SK-N-SH (cell line): ENCODE measurements at regions not wholly inside any gene's neighbourhood (a gene's known extent, or its start where the extent isn't known, plus 50 kb on each side); places are given as distances from the start of the nearest gene placed in this dataset.

Experiments
- CTCF ChIA-PET: fragments of 300-600, 350-600 bp; formaldehyde crosslinking; extraction: SDS; loops from one replicate; lab custom pipeline; 2021; lab: Yijun Ruan, JAX
- POLR2A ChIA-PET: fragments of 350-600 bp; sonication (Branson Sonifier 250); formaldehyde crosslinking; extraction: SDS; loops from one replicate; lab custom pipeline; 2020; ENCODE audit warnings: antibody characterized with exemption, inconsistent platforms; lab: Yijun Ruan, JAX
- DNase-seq: peaks from one replicate; pipeline ENCODE4 v3.0.0; 2012
- H2AFZ ChIP-seq: fragments of 200-600 bp; sonication (generic); 2 replicates; pipeline ENCODE4 v1.8.1; 2016; ENCODE audit warnings: antibody characterized with exemption, mild to moderate bottlenecking, low read depth
- H3F3A ChIP-seq: fragments of 200-600 bp; sonication (generic); replicated peaks from 2 replicates; pipeline ENCODE3; 2016; ENCODE audit warnings: antibody characterized with exemption, mild to moderate bottlenecking; ENCODE audit not compliant: insufficient read depth
- H3K27ac ChIP-seq, 2 experiments: fragments of 200-500 bp in 1 of 2; fragments of 200-600 bp in 1 of 2; sonication (Bioruptor generic) in 1 of 2; sonication (generic), shearing (Covaris generic) in 1 of 2; 2 replicates each; pipeline versions ENCODE4 v1.5.1 to v1.6.1; 2014 to 2016; ENCODE audit warnings: low read depth in 2 of 2, inconsistent platforms in 1 of 2, low read length in 1 of 2, mild to moderate bottlenecking in 1 of 2, mixed read lengths in 1 of 2
- H3K27me3 ChIP-seq: fragments of 200-600 bp; sonication (generic), shearing (Covaris generic); 2 replicates; pipeline ENCODE4 v1.6.1; 2016; ENCODE audit warnings: mixed run types; ENCODE audit not compliant: insufficient read depth
- H3K36me3 ChIP-seq, 2 experiments: fragments of 200-500 bp in 1 of 2; fragments of 200-600 bp in 1 of 2; sonication (Bioruptor generic) in 1 of 2; sonication (generic) in 1 of 2; replicated peaks in 1 of 2; 2 replicates each; pipeline versions ENCODE3 to v1.5.1; 2014 to 2016; ENCODE audit warnings: low read length in 1 of 2, mild to moderate bottlenecking in 1 of 2; ENCODE audit not compliant: insufficient read depth in 2 of 2, control insufficient read depth in 1 of 2
- H3K4me1 ChIP-seq, 2 experiments: fragments of 200-500 bp in 1 of 2; fragments of 200-600 bp in 1 of 2; sonication (Bioruptor generic) in 1 of 2; sonication (generic), shearing (Covaris generic) in 1 of 2; 2 replicates each; pipeline versions ENCODE4 v1.5.1 to v1.6.1; 2014 to 2016; ENCODE audit warnings: low read depth in 1 of 2, low read length in 1 of 2, mixed run types in 1 of 2; ENCODE audit not compliant: insufficient read depth in 2 of 2, control insufficient read depth in 1 of 2
- H3K4me2 ChIP-seq: fragments of 200-600 bp; sonication (generic), shearing (Covaris generic); 2 replicates; pipeline ENCODE4 v1.6.1; 2017; ENCODE audit warnings: mixed run types
- H3K4me3 ChIP-seq, 2 experiments: fragments of 200-500 bp in 1 of 2; fragments of 200-600 bp in 1 of 2; sonication (Bioruptor generic) in 1 of 2; sonication (generic), shearing (Covaris generic) in 1 of 2; 2 replicates each; pipeline versions ENCODE4 v1.5.1 to v1.8.1; 2014 to 2016; ENCODE audit warnings: low read depth in 2 of 2, inconsistent platforms in 1 of 2, low read length in 1 of 2, mild to moderate bottlenecking in 1 of 2, mixed read lengths in 1 of 2, moderate library complexity in 1 of 2
- H3K79me2 ChIP-seq: fragments of 200-600 bp; sonication (generic); 2 replicates; pipeline ENCODE4 v1.8.1; 2017; ENCODE audit warnings: mild to moderate bottlenecking; ENCODE audit not compliant: insufficient read depth
- H3K9ac ChIP-seq: fragments of 200-600 bp; sonication (generic); 2 replicates; pipeline ENCODE4 v1.6.1; 2017; ENCODE audit warnings: mixed run types
- H3K9me2 ChIP-seq: fragments of 200-600 bp; sonication (generic); 2 replicates; pipeline ENCODE4 v1.6.1; 2017; ENCODE audit warnings: mixed run types
- H3K9me3 ChIP-seq: fragments of 200-600 bp; sonication (generic); 2 replicates; pipeline ENCODE4 v1.6.1; 2017; ENCODE audit warnings: mixed run types, mild to moderate bottlenecking, moderate library complexity
- H4K20me1 ChIP-seq: fragments of 200-600 bp; sonication (generic); 2 replicates; pipeline ENCODE4 v1.6.1; 2017; ENCODE audit warnings: mild to moderate bottlenecking, mixed run types; ENCODE audit not compliant: insufficient read depth
- CHD2 ChIP-seq: fragments of 150-350 bp; IDR thresholded peaks from 2 replicates; pipeline ENCODE4 v1.6.1; 2018; ENCODE audit warnings: low read length; ENCODE audit not compliant: partially characterized antibody
- ELF1 ChIP-seq: IDR thresholded peaks from 2 replicates; pipeline ENCODE4 v1.4.0; 2012
- EP300 ChIP-seq, 2 experiments: IDR thresholded peaks; 2 replicates each; pipeline versions ENCODE4 v1.4.0 to v1.6.1; 2012; ENCODE audit warnings: borderline replicate concordance in 1 of 2, low read depth in 1 of 2, low read length in 1 of 2
- EZH2phosphoT487 ChIP-seq: fragments of 200-600 bp; sonication (generic); IDR thresholded peaks from 2 replicates; pipeline ENCODE4 v1.6.1; 2017; ENCODE audit warnings: low read depth, mixed run types, mild to moderate bottlenecking, antibody characterized with exemption, moderate library complexity, borderline replicate concordance
- FOSL2 ChIP-seq: IDR thresholded peaks from 2 replicates; pipeline ENCODE4 v1.4.0; 2012; ENCODE audit warnings: low read depth, mild to moderate bottlenecking, moderate library complexity, borderline replicate concordance
- FOXJ3 ChIP-seq: sonication (generic); formaldehyde crosslinking; IDR thresholded peaks from 2 replicates; pipeline ENCODE4 v1.5.1; 2020; ENCODE audit warnings: mild to moderate bottlenecking, missing genetic modification reagents
- FOXM1 ChIP-seq: IDR thresholded peaks from 2 replicates; pipeline ENCODE4 v1.4.0; 2012; ENCODE audit warnings: low read depth, mild to moderate bottlenecking
- JUND ChIP-seq: IDR thresholded peaks from 2 replicates; pipeline ENCODE4 v1.4.0; 2012
- MEF2A ChIP-seq: IDR thresholded peaks from 2 replicates; pipeline ENCODE4 v1.4.0; 2012; ENCODE audit warnings: low read depth, borderline replicate concordance
- MXI1 ChIP-seq: IDR thresholded peaks from 2 replicates; pipeline ENCODE4 v1.6.1; 2012; ENCODE audit warnings: mild to moderate bottlenecking, low read depth, low read length, improper control_type of control experiment
- NFIC ChIP-seq: IDR thresholded peaks from 2 replicates; pipeline ENCODE4 v1.4.0; 2012; ENCODE audit warnings: borderline replicate concordance
- POLR2AphosphoS5 ChIP-seq: IDR thresholded peaks from 2 replicates; pipeline ENCODE4 v1.6.1; 2012; ENCODE audit warnings: low read depth, low read length
- RFX5 ChIP-seq: IDR thresholded peaks from 2 replicates; pipeline ENCODE4 v1.6.1; 2012; ENCODE audit warnings: mild to moderate bottlenecking, improper control_type of control experiment, low read length
- RXRA ChIP-seq: IDR thresholded peaks from 2 replicates; pipeline ENCODE4 v1.4.0; 2012; ENCODE audit warnings: low read depth, mild to moderate bottlenecking, borderline replicate concordance
- TEAD4 ChIP-seq: IDR thresholded peaks from 2 replicates; pipeline ENCODE4 v1.4.0; 2012; ENCODE audit warnings: mild to moderate bottlenecking, borderline replicate concordance; ENCODE audit not compliant: insufficient read depth
- WGBS: methylation state at CpG from one replicate; pipeline ENCODE4 v1.1.6; 2017; ENCODE audit warnings: low lambda C conversion rate; 5-methylcytosine and 5-hydroxymethylcytosine counted together
- TF ChIP-seq, protein P1 (sequence below): IDR thresholded peaks from 2 replicates; pipeline ENCODE4; 2012
- TF ChIP-seq, protein P2 (sequence below): IDR thresholded peaks from 2 replicates; pipeline ENCODE4 v1.4.0; 2012; ENCODE audit warnings: low read depth, borderline replicate concordance
- TF ChIP-seq, protein P3 (sequence below): IDR thresholded peaks from 2 replicates; pipeline ENCODE4 v1.4.0; 2012; ENCODE audit warnings: low read depth
- TF ChIP-seq, protein P4 (sequence below): IDR thresholded peaks from 2 replicates; pipeline ENCODE4 v1.6.1; 2012; ENCODE audit warnings: mild to moderate bottlenecking, low read depth, low read length, moderate library complexity
- TF ChIP-seq, protein P5 (sequence below): fragments of 200-600 bp; sonication (generic); IDR thresholded peaks from 2 replicates; pipeline ENCODE4 v1.6.1; 2017; ENCODE audit warnings: antibody characterized with exemption, mild to moderate bottlenecking, moderate library complexity

DNA sequence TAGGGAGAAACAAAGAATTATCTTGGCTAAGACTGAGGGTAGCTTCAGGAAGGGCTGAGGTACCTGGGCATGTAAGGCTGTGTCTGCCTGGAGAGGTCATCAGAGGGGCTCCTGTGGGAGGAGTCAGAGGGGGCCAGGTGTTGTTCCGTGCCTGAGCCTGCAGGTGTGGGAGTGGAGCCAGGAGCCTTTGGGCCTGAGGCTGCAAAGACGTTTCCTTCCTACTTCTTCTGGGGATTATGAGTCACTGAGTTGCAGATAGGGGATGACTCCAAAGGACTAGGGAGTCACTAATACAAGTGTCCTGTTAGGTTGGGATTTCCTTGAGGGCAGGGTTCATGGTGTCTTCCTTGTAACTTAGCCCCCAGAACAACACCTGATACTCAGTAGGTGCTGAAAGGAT is 391.1 kb downstream of the ARHGEF28 start:
- 39% methylated on average over 2 of the region's 2 CpGs for WGBS
- Histone ChIP-seq H3K4me1 (no peaks in the 10 kb centered on the region), H3K4me3 (no peak overlapping the region), H3K27ac (no peak overlapping the region), H3F3A (no peaks in the 10 kb centered on the region), H3K9ac (no peak overlapping the region), H2AFZ (no peak overlapping the region), H3K27me3 (no peaks in the 10 kb centered on the region), H3K9me3 (no peaks in the 10 kb centered on the region), H4K20me1 (no peaks in the 10 kb centered on the region), H3K4me2 (no peak overlapping the region), H3K36me3 (no peaks in the 10 kb centered on the region), H3K9me2 (no peaks in the 10 kb centered on the region), H3K79me2 (no peaks in the 10 kb centered on the region)
- DNase-seq, result no peak
- ChIA-PET POLR2A (no interaction called here), CTCF (interaction anchor here (0.7 kb wide), 1 partner anchor 38 kb away, joined by 3 read pairs; no protein-coding TSS in a partner anchor)
- no peak for TF ChIP-seq TEAD4
- TF ChIP-seq MEF2A, result no peak
- TF ChIP-seq FOXM1, result no peak
- TF ChIP-seq, protein P1, sequence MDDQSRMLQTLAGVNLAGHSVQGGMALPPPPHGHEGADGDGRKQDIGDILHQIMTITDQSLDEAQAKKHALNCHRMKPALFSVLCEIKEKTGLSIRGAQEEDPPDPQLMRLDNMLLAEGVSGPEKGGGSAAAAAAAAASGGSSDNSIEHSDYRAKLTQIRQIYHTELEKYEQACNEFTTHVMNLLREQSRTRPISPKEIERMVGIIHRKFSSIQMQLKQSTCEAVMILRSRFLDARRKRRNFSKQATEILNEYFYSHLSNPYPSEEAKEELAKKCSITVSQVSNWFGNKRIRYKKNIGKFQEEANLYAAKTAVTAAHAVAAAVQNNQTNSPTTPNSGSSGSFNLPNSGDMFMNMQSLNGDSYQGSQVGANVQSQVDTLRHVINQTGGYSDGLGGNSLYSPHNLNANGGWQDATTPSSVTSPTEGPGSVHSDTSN, result no peak
- no peak for TF ChIP-seq ELF1
- TF ChIP-seq, protein P2, sequence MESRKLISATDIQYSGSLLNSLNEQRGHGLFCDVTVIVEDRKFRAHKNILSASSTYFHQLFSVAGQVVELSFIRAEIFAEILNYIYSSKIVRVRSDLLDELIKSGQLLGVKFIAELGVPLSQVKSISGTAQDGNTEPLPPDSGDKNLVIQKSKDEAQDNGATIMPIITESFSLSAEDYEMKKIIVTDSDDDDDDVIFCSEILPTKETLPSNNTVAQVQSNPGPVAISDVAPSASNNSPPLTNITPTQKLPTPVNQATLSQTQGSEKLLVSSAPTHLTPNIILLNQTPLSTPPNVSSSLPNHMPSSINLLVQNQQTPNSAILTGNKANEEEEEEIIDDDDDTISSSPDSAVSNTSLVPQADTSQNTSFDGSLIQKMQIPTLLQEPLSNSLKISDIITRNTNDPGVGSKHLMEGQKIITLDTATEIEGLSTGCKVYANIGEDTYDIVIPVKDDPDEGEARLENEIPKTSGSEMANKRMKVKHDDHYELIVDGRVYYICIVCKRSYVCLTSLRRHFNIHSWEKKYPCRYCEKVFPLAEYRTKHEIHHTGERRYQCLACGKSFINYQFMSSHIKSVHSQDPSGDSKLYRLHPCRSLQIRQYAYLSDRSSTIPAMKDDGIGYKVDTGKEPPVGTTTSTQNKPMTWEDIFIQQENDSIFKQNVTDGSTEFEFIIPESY, result no peak
- TF ChIP-seq POLR2AphosphoS5, result no peak
- TF ChIP-seq FOSL2, result no peak
- no peak for TF ChIP-seq FOXJ3 (CRISPR knock-in tag)
- TF ChIP-seq, protein P3, sequence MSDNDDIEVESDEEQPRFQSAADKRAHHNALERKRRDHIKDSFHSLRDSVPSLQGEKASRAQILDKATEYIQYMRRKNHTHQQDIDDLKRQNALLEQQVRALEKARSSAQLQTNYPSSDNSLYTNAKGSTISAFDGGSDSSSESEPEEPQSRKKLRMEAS, result no peak
- TF ChIP-seq, protein P4, sequence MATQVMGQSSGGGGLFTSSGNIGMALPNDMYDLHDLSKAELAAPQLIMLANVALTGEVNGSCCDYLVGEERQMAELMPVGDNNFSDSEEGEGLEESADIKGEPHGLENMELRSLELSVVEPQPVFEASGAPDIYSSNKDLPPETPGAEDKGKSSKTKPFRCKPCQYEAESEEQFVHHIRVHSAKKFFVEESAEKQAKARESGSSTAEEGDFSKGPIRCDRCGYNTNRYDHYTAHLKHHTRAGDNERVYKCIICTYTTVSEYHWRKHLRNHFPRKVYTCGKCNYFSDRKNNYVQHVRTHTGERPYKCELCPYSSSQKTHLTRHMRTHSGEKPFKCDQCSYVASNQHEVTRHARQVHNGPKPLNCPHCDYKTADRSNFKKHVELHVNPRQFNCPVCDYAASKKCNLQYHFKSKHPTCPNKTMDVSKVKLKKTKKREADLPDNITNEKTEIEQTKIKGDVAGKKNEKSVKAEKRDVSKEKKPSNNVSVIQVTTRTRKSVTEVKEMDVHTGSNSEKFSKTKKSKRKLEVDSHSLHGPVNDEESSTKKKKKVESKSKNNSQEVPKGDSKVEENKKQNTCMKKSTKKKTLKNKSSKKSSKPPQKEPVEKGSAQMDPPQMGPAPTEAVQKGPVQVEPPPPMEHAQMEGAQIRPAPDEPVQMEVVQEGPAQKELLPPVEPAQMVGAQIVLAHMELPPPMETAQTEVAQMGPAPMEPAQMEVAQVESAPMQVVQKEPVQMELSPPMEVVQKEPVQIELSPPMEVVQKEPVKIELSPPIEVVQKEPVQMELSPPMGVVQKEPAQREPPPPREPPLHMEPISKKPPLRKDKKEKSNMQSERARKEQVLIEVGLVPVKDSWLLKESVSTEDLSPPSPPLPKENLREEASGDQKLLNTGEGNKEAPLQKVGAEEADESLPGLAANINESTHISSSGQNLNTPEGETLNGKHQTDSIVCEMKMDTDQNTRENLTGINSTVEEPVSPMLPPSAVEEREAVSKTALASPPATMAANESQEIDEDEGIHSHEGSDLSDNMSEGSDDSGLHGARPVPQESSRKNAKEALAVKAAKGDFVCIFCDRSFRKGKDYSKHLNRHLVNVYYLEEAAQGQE, result no peak
- no peak for TF ChIP-seq EP300 (IDR thresholded peaks at IDR 0.05; ENCODE audit: borderline replicate concordance in 1 of 2, low read depth in 1 of 2, low read length in 1 of 2)
- no peak for TF ChIP-seq EZH2phosphoT487
- no peak for TF ChIP-seq RXRA
- TF ChIP-seq MXI1, result no peak
- TF ChIP-seq, protein P5, sequence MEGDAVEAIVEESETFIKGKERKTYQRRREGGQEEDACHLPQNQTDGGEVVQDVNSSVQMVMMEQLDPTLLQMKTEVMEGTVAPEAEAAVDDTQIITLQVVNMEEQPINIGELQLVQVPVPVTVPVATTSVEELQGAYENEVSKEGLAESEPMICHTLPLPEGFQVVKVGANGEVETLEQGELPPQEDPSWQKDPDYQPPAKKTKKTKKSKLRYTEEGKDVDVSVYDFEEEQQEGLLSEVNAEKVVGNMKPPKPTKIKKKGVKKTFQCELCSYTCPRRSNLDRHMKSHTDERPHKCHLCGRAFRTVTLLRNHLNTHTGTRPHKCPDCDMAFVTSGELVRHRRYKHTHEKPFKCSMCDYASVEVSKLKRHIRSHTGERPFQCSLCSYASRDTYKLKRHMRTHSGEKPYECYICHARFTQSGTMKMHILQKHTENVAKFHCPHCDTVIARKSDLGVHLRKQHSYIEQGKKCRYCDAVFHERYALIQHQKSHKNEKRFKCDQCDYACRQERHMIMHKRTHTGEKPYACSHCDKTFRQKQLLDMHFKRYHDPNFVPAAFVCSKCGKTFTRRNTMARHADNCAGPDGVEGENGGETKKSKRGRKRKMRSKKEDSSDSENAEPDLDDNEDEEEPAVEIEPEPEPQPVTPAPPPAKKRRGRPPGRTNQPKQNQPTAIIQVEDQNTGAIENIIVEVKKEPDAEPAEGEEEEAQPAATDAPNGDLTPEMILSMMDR, result no peak
- no peak for TF ChIP-seq JUND
- TF ChIP-seq RFX5, result no peak
- no peak for TF ChIP-seq NFIC
- no peak for TF ChIP-seq CHD2
